ENCODE measurements at regions not wholly inside any gene's neighbourhood (a gene's known extent, or its start where the extent isn't known, plus 50 kb on each side); places are given as distances from the start of the nearest gene placed in this dataset.
A peak's percentile ranks its signal among the peaks of the same experiment; 100 is the strongest.

GRCh38 chr10:2910656-2911055 is 156.7 kb upstream of the PFKP start:
- H3K4me2 ChIP-seq (ENCODE audit: insufficient read depth, low read length): peak overlapping the region; percentile 63
- H3K27me3 ChIP-seq (ENCODE audit: insufficient read depth, low read length, poor library complexity): no peaks in the 10 kb centered on the region
- TF ChIP-seq, protein P1, sequence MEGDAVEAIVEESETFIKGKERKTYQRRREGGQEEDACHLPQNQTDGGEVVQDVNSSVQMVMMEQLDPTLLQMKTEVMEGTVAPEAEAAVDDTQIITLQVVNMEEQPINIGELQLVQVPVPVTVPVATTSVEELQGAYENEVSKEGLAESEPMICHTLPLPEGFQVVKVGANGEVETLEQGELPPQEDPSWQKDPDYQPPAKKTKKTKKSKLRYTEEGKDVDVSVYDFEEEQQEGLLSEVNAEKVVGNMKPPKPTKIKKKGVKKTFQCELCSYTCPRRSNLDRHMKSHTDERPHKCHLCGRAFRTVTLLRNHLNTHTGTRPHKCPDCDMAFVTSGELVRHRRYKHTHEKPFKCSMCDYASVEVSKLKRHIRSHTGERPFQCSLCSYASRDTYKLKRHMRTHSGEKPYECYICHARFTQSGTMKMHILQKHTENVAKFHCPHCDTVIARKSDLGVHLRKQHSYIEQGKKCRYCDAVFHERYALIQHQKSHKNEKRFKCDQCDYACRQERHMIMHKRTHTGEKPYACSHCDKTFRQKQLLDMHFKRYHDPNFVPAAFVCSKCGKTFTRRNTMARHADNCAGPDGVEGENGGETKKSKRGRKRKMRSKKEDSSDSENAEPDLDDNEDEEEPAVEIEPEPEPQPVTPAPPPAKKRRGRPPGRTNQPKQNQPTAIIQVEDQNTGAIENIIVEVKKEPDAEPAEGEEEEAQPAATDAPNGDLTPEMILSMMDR (IDR thresholded peaks at IDR 0.05; ENCODE audit: borderline replicate concordance, extremely low read depth, low read length, poor library complexity, severe bottlenecking): no peak
- peaks cover 4% of the 10 kb centered on the region; the same call in 1 of the 2 replicates for H3K79me2 ChIP-seq (ENCODE audit: insufficient read depth, low read length)
- peaks cover 78% of the 10 kb centered on the region for H3K4me1 ChIP-seq (ENCODE audit: insufficient read depth, low read length)
- H3K4me3 ChIP-seq (ENCODE audit: low read depth in 1 of 2, low read length in 2 of 2): no peak overlapping the region
- H3K9me3 ChIP-seq (ENCODE audit: insufficient read depth, low read length, severe bottlenecking): no peaks in the 10 kb centered on the region
- peak overlapping the region; percentile 94 for H3K27ac ChIP-seq (ENCODE audit: low read length)
- DNase-seq (no peak), ATAC-seq (ENCODE audit: insufficient read depth, low read depth) (no peak)
- H4K20me1 ChIP-seq (ENCODE audit: insufficient read depth, low read length): no peaks in the 10 kb centered on the region
- no peaks in the 10 kb centered on the region for H3K36me3 ChIP-seq (ENCODE audit: insufficient read depth, low read length)
- peak overlapping the region; percentile 56 for H3K9ac ChIP-seq (ENCODE audit: low read depth, low read length)
- H2AFZ ChIP-seq (ENCODE audit: low read depth, low read length): peak overlapping the region; percentile 14; the same call in 1 of the 2 replicates

DNA sequence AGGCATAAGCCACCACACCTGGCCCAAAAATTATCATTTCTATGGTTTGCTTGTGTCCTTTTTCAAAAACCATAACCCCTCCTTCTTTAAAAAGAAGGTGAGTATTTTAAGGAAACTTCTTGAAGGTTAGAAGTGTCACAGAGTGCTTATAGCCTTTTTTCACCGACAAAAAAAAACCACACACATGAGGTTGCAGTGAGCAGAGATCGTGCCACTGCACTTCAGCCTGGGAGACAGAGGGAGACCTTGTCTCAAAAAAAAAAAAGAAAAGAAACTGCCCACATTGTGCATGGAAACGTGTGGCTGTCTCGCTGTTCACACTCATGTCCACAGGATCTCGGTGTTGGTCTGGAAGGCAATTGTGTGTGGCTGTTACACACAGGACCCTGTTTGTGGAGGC is 157.4 kb upstream of the PFKP start:
- H3K36me3 ChIP-seq (ENCODE audit: insufficient read depth, low read length): no peaks in the 10 kb centered on the region
- H4K20me1 ChIP-seq (ENCODE audit: insufficient read depth, low read length): no peaks in the 10 kb centered on the region
- H2AFZ ChIP-seq (ENCODE audit: low read depth, low read length): peak overlapping the region; percentile 14
- H3K4me2 ChIP-seq (ENCODE audit: insufficient read depth, low read length): peak overlapping the region; percentile 63
- peak overlapping the region in 1 of 2 experiments; percentile 44; a peak in 1 of 4 replicates for H3K4me3 ChIP-seq (ENCODE audit: low read depth in 1 of 2, low read length in 2 of 2)
- no peaks in the 10 kb centered on the region for H3K9me3 ChIP-seq (ENCODE audit: insufficient read depth, low read length, severe bottlenecking)
- TF ChIP-seq, protein P1 (IDR thresholded peaks at IDR 0.05; ENCODE audit: borderline replicate concordance, extremely low read depth, low read length, poor library complexity, severe bottlenecking): peak; percentile 32
- no peak for TF ChIP-seq EZH2 (IDR thresholded peaks at IDR 0.05; ENCODE audit: borderline replicate concordance, low read depth, low read length, severe bottlenecking)
- H3K27ac ChIP-seq (ENCODE audit: low read length): peak overlapping the region; percentile 94
- H3K4me1 ChIP-seq (ENCODE audit: insufficient read depth, low read length): peaks cover 79% of the 10 kb centered on the region
- ATAC-seq (ENCODE audit: insufficient read depth, low read depth): no peak
- no peaks in the 10 kb centered on the region for H3K27me3 ChIP-seq (ENCODE audit: insufficient read depth, low read length, poor library complexity)
- H3K79me2 ChIP-seq (ENCODE audit: insufficient read depth, low read length): peaks cover 4% of the 10 kb centered on the region; the same call in 1 of the 2 replicates
- peak; percentile 51 for DNase-seq
- peak overlapping the region; percentile 56 for H3K9ac ChIP-seq (ENCODE audit: low read depth, low read length)

DNA sequence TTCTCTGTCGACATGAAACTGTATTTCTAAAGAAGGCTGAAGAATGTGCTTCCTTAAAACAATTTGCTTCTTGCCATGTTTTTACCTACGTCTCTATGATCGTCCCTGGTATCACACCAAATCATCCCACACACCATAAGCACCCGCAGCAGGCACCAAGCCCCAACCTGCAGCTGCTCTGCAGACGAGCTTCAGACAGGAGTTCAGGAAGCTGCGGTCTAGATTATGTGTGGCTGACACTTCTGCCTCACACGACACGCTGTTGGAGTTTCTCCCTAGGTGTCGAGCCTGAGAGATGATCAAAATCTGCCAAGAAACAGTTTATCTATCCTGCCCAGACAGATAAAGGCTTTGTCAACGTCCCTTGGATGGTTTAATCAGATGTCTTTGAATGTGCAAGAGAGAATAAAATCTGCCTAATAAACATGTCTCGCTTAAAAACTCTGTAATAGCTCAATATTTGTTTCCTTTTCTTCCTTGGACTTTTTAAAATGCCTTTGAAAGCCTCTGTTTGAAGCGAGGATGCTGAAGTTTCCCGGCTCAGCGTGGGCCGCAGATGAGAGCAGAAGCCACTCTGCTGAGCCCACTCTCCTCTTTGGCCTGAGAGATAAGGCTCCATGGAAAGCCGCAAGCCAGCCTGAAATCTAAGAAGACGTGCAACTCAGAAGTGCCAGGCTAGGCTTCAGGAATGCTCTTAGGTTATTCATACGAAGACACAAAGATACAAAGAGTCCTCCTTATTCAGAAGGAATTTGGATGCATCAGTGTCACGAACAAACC is 158.3 kb upstream of the PFKP start:
- DNase-seq: peak; percentile 94

More for the DNA sequence above, 158.3 kb upstream of the PFKP start:
- no peaks in the 10 kb centered on the region for H3K27me3 ChIP-seq (ENCODE audit: insufficient read depth, low read length, poor library complexity)
- H3K36me3 ChIP-seq (ENCODE audit: insufficient read depth, low read length): no peaks in the 10 kb centered on the region
- peak overlapping the region; percentile 61 for H2AFZ ChIP-seq (ENCODE audit: low read depth, low read length)
- no peaks in the 10 kb centered on the region for H3K9me3 ChIP-seq (ENCODE audit: insufficient read depth, low read length, severe bottlenecking)
- peak overlapping the region; percentile 94 for H3K27ac ChIP-seq (ENCODE audit: low read length)
- peak overlapping the region; percentile 63 for H3K4me2 ChIP-seq (ENCODE audit: insufficient read depth, low read length)
- TF ChIP-seq EZH2 (IDR thresholded peaks at IDR 0.05; ENCODE audit: borderline replicate concordance, low read depth, low read length, severe bottlenecking): no peak
- TF ChIP-seq, protein P1 (IDR thresholded peaks at IDR 0.05; ENCODE audit: borderline replicate concordance, extremely low read depth, low read length, poor library complexity, severe bottlenecking): no peak
- ATAC-seq (ENCODE audit: insufficient read depth, low read depth): peak; percentile 97
- no peaks in the 10 kb centered on the region for H4K20me1 ChIP-seq (ENCODE audit: insufficient read depth, low read length)
- H3K9ac ChIP-seq (ENCODE audit: low read depth, low read length): peak overlapping the region; percentile 56
- peaks cover 79% of the 10 kb centered on the region for H3K4me1 ChIP-seq (ENCODE audit: insufficient read depth, low read length)
- peak overlapping the region in 1 of 2 experiments; percentile 47; a peak in 2 of 4 replicates for H3K4me3 ChIP-seq (ENCODE audit: low read depth in 1 of 2, low read length in 2 of 2)
- peaks cover 4% of the 10 kb centered on the region; the same call in 1 of the 2 replicates for H3K79me2 ChIP-seq (ENCODE audit: insufficient read depth, low read length)

Measured in DND-41 (cell line).